ENCODE measurements at regions not wholly inside any gene's neighbourhood (a gene's known extent, or its start where the extent isn't known, plus 50 kb on each side); places are given as distances from the start of the nearest gene placed in this dataset.

GRCh38 chr4:115343171-115343570 lies 229.8 kb upstream of the NDST4 start:
- TF ChIP-seq, protein P1, sequence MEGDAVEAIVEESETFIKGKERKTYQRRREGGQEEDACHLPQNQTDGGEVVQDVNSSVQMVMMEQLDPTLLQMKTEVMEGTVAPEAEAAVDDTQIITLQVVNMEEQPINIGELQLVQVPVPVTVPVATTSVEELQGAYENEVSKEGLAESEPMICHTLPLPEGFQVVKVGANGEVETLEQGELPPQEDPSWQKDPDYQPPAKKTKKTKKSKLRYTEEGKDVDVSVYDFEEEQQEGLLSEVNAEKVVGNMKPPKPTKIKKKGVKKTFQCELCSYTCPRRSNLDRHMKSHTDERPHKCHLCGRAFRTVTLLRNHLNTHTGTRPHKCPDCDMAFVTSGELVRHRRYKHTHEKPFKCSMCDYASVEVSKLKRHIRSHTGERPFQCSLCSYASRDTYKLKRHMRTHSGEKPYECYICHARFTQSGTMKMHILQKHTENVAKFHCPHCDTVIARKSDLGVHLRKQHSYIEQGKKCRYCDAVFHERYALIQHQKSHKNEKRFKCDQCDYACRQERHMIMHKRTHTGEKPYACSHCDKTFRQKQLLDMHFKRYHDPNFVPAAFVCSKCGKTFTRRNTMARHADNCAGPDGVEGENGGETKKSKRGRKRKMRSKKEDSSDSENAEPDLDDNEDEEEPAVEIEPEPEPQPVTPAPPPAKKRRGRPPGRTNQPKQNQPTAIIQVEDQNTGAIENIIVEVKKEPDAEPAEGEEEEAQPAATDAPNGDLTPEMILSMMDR (conservative IDR thresholded peaks at IDR 0.05 in 1 of 2, IDR thresholded peaks at IDR 0.05 in 1 of 2; ENCODE audit: extremely low read depth in 1 of 2, insufficient read depth in 1 of 2, low read depth in 1 of 2, low read length in 2 of 2), result no peak
- no peak for TF ChIP-seq EZH2 (IDR thresholded peaks at IDR 0.05; ENCODE audit: borderline replicate concordance, low read length)

Data from mammary epithelial cell (primary cell).